GM18861 (cell line): ENCODE measurements at regions not wholly inside any gene's neighbourhood (a gene's known extent, or its start where the extent isn't known, plus 50 kb on each side); places are given as distances from the start of the nearest gene placed in this dataset.

Source experiments
- ATAC-seq: cut with Tn5 transposase; IDR thresholded peaks from one replicate; pipeline ENCODE4 v1.9.1; 2021; ENCODE audit not compliant: unreplicated experiment

DNA sequence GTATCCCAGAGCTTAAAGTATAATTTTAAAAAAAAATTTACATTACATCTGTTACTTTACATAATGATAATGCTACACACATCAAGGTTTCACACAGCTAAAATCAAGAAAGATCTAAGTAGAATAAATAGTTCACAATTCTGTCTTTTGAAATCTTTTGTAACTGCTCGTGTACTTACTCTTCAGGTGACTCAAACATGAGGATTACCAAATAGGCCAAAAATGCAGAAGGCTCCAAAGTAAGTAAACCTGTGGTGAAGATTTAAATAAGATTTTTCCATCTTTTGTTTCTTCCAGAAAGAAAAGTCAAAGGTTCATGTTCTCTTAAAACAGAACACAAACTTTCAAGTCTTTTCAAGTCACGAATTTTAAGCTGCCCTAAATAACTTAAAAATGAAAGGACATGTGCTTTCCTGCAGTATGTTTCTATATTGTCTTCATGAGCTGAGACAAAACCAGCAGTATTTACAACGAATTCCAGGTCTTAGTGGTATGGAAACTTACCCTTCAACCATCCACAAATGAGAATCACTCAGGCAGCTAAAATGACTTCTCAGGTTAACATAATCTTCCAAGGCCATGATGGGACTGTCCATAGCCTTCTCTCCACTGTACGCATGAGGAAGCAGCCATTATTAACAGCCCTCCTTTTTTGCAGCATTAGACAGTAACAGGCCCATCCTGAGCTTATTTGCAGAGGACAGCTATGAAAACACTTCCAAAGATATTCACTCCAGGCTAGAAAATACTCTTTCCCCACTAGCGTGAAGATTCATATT, 172.8 kb upstream of the EDNRA start:
- ATAC-seq, result no peak

GRCh38 chr4:147309434-147309833, 171.5 kb upstream of the EDNRA start:
- no peak for ATAC-seq

- ATAC-seq, result no peak
Observed at GRCh38 chr4:147310312-147310711, 170.6 kb upstream of the EDNRA start.

GRCh38 chr4:147311956-147312355, 168.9 kb upstream of the EDNRA start:
- no peak for ATAC-seq

GRCh38 chr4:147312376-147313046, 168.4 kb upstream of the EDNRA start:
- no peak for ATAC-seq

DNA sequence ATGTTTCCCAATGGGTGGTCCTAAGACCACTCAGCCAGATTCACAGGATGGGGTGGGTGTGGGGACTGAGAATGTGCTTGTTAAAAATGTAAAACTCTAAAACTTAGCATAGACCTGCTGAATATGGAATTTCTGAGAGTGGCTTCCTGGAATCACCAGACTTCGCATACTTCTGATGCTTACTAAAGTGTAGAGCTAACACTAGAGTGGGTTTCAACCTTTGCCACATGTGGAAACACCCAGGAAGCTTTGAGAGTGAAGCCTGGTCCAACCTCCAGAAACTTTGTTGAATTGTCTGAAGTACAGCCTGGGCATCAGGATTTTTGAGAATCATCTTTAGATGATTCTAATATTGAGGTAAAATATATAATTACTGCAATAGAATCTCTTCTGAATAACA, 167.8 kb upstream of the EDNRA start:
- ATAC-seq, result no peak

GRCh38 chr4:147318586-147318985, 162.3 kb upstream of the EDNRA start:
- ATAC-seq, result no peak

DNA sequence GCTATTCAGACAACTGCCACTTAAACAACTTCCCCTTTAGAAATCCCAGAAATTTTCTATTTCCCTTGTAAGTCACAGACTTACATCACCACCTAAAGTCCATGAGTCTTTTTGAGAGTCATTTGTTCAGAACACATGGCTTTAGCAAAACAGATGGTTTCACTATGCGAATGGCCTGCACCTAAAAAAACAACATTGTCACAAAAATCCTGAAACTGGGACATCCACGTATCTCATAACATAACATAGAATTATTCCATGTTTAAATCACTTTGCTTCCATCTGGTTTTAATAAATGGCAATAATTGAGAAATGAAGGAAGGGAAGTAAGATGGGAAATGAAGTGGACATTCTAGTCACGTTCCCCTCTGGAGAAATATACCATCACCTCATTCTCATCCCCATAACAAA, 155.3 kb upstream of the EDNRA start:
- no peak for ATAC-seq

- ATAC-seq, result no peak
Observed at GRCh38 chr4:147326591-147326990, 154.3 kb upstream of the EDNRA start.

DNA sequence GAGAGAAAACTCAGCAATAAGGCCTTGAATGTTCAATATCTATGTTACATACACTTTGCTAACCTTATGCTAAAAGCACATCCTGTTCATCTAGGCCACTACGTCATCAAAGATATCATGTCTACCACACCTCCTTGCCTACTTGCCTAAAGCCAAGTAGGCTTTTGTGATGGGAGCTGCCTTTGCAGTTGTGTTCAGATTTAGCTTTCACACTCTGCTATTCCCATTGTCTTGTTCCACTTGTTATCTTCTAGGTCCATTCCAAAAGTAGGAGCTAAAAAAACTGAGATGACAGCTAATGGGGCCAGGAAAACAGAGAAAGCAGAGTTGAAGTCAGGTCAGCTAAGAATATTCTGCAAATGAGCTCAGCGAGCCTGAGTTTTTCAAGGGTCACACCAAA, 153.6 kb upstream of the EDNRA start:
- ATAC-seq, result no peak

DNA sequence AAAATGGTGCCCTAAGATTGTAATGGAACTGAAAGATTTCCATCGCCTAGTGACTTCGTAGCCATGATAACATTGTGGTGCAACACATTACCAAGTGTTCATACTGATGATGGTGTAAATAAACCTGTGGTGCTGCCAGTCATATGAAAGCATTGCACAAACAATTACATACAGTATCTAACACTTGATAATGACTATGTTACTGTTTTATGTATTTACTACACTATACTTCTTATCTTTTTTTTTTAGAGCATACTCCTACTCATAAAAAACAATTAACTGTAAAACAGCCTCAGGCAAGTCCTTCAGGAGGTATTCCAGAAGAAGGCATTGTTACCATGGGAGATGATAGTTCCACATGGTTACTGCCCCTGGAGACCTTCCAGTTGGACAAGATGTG, 152.7 kb upstream of the EDNRA start:
- ATAC-seq, result no peak

- ATAC-seq, result no peak
Observed at GRCh38 chr4:147328756-147329446, 152.0 kb upstream of the EDNRA start.

DNA sequence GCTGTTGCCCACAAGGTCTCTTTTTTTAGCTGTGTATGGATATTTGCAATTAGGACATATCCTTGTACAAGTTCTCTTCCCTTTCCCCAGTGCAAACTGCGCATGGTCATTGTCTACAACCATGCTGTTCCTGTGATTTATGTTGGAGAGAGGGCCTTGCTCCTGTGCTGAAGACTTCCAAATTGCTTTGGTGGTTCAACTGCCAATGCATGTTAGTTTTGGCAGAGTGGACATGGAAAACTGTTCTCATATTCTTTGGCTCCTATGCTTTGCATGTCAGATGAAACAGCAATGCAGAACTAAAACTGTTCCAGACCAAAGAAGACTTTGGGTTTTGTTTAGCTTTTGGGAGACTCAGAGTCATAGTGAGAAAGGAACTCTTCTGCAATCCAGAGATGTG, 148.8 kb upstream of the EDNRA start:
- ATAC-seq, result no peak

DNA sequence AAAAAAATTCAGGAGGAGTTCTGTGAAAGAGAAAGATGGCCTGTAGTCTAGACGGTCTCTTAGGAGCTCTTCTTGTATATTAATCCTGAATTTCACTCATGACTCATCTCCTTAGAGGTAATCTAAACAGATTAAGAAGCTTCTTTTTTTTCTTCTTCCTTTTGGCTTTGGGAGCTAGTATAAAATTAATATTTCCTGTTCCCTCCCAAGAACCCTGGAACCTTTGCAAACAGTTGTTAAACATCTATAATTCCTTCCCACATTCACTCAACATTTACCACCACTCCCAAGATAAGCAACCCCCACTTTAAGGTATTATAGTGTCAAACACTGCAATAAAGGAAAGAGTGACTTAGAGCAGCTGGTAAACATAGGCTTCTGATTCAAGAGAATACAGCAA, 146.4 kb upstream of the EDNRA start:
- ATAC-seq, result no peak

DNA sequence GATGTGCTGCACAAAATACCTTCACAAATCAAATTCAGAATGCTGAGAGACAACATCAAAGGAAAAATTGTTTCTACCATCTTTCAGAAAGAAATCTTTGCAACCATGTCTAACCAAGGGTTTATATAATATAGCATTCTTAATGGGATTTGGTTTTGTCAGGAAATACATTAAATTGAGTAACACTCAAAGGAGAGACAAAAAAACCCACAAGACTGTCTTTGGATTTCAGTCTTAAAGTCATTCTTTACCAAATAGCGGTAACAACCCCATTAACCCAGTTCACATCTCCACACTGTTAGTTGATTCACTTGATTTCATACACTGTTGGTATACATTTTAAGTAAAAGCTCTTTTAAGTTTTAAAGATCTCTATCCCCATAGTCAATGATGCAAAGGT, 145.7 kb upstream of the EDNRA start:
- no peak for ATAC-seq

GRCh38 chr4:147336252-147336651, 144.6 kb upstream of the EDNRA start:
- no peak for ATAC-seq

DNA sequence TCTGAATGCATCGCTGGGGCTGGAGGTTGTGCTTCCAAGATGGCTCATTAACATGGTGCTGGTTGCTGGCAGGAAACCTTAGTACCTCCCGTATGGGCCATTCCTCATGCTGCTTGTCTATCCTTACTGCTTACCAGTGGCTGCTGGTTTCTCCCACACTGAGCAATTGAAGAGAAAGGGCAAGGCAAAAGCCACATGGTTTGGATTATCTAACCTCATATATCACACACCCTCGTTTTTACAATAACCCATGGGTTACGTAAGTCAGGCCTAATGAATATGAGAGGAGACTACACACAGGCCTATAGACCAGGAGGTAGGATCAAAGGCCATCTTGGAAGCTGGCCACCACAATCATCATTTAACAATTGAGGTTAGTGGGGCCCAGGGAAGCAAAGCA, 141.8 kb upstream of the EDNRA start:
- no peak for ATAC-seq

DNA sequence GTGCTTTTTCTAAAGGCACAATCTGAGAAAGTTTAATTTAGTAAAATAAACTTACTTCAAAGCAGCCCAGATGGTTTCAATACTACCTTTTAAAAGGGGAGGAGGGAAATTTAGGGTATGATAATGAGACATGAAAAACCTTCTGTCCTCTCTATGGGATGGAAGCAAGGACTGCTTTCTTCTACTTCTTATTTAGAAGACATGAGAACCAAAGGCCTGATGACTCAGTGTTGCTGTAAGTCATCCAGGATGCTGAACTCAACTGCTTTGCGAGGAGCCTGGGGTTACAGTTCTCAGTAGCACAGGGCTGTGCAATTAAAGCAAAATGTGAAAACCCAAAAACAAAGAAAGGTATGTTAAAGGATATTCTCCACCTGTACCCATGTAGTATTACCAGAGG, 140.8 kb upstream of the EDNRA start:
- no peak for ATAC-seq

GRCh38 chr4:147340591-147341120, 140.2 kb upstream of the EDNRA start:
- no peak for ATAC-seq

GRCh38 chr4:147343692-147344091, 137.2 kb upstream of the EDNRA start:
- no peak for ATAC-seq

GRCh38 chr4:147345662-147346061, 135.2 kb upstream of the EDNRA start:
- ATAC-seq, result no peak

DNA sequence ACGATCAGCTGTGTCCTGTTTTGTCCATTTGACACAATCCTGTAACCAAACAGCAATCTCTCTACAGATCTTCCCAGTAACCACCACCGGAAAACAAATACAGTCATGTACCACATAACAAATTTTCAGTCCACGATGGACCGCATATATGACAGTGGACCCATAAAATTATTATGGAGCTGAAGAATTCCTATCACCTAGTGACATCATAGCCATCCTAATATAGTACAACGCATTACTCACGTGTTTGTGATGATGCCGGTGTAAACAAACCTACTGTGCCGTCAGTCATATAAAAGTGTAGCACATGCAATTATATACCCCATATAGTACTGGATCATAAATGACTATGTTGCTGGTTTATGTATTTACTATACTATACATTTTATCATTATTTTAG, 133.7 kb upstream of the EDNRA start:
- ATAC-seq, result no peak
